ENCODE measurements at regions not wholly inside any gene's neighbourhood (a gene's known extent, or its start where the extent isn't known, plus 50 kb on each side); places are given as distances from the start of the nearest gene placed in this dataset.

GRCh38 chr14:34111505-34111904 is 160.6 kb upstream of the EGLN3 start:
- TF ChIP-seq CTCF (IDR thresholded peaks at IDR 0.05) (no peak), EZH2 (IDR thresholded peaks at IDR 0.05; ENCODE audit: borderline replicate concordance, insufficient read depth, low read depth, low read length, poor library complexity, severe bottlenecking) (no peak)
